GM12872 (cell line): ENCODE measurements at regions not wholly inside any gene's neighbourhood (a gene's known extent, or its start where the extent isn't known, plus 50 kb on each side); places are given as distances from the start of the nearest gene placed in this dataset.

Source experiments
- CTCF ChIP-seq: IDR thresholded peaks from 3 replicates; pipeline ENCODE4 v1.5.1; 2011; ENCODE audit warnings: low read depth, mild to moderate bottlenecking, low read length, moderate library complexity; ENCODE audit not compliant: insufficient read depth

GRCh38 chr10:131533846-131534526 is 222.5 kb upstream of the TCERG1L start:
- TF ChIP-seq CTCF = no peak

- no peak for TF ChIP-seq CTCF
Measured at GRCh38 chr10:131534836-131535235, 223.3 kb upstream of the TCERG1L start.

- no peak for TF ChIP-seq CTCF
Measured at GRCh38 chr10:131536676-131537075, 225.2 kb upstream of the TCERG1L start.

GRCh38 chr10:131537281-131537680 is 225.8 kb upstream of the TCERG1L start:
- TF ChIP-seq CTCF = no peak

GRCh38 chr10:131544495-131544894 is 233.0 kb upstream of the TCERG1L start:
- TF ChIP-seq CTCF = no peak

GRCh38 chr10:131546086-131546810 is 234.7 kb upstream of the TCERG1L start:
- no peak for TF ChIP-seq CTCF

GRCh38 chr10:131547129-131547799 is 235.7 kb upstream of the TCERG1L start:
- TF ChIP-seq CTCF = no peak
